CD14-positive monocyte (primary cell): ENCODE measurements at regions not wholly inside any gene's neighbourhood (a gene's known extent, or its start where the extent isn't known, plus 50 kb on each side); places are given as distances from the start of the nearest gene placed in this dataset.

Experiments used
- DNase-seq, 3 donors: peaks; one replicate each; pipeline ENCODE4 v3.0.0-alpha.2; 2011 to 2022
- H2AFZ ChIP-seq: 2 replicates; pipeline ENCODE4 v1.6.0; 2012; ENCODE audit warnings: mild to moderate bottlenecking, low read depth, low read length, inconsistent platforms; ENCODE audit not compliant: insufficient read depth, poor library complexity, severe bottlenecking
- H3K27ac ChIP-seq, 2 donors: 1 replicate in 1 of 2; 2 replicates in 1 of 2; pipeline ENCODE4 v1.5.1; 2012 to 2013; ENCODE audit warnings: low read length in 2 of 2, control low read depth in 1 of 2, inconsistent platforms in 1 of 2, low read depth in 1 of 2, mild to moderate bottlenecking in 1 of 2
- H3K27me3 ChIP-seq, 2 donors: one replicate each; pipeline versions ENCODE4 v1.6.0 to v1.6.1; 2011 to 2013; ENCODE audit warnings: low read length in 2 of 2; ENCODE audit not compliant: control insufficient read depth in 2 of 2, insufficient read depth in 2 of 2
- H3K36me3 ChIP-seq, 2 donors: replicated peaks in 1 of 2; 1 replicate in 1 of 2; 2 replicates in 1 of 2; pipeline versions ENCODE4 v1.5.1 to v1.6.1; 2012 to 2013; ENCODE audit warnings: low read length in 2 of 2, control low read depth in 1 of 2, inconsistent platforms in 1 of 2, mild to moderate bottlenecking in 1 of 2; ENCODE audit not compliant: insufficient read depth in 2 of 2, control insufficient read depth in 1 of 2
- H3K4me1 ChIP-seq, 2 donors: 1 replicate in 1 of 2; 2 replicates in 1 of 2; pipeline versions ENCODE4 v1.5.1 to v1.6.1; 2012 to 2013; ENCODE audit warnings: low read length in 2 of 2, control low read depth in 1 of 2, inconsistent platforms in 1 of 2, mild to moderate bottlenecking in 1 of 2, moderate library complexity in 1 of 2; ENCODE audit not compliant: insufficient read depth in 2 of 2, control insufficient read depth in 1 of 2
- H3K4me2 ChIP-seq: replicated peaks from 2 replicates; pipeline ENCODE3; 2012; ENCODE audit warnings: low read length, moderate library complexity, mild to moderate bottlenecking; ENCODE audit not compliant: poor library complexity, severe bottlenecking; ENCODE audit errors: extremely low read depth
- H3K4me3 ChIP-seq, 3 experiments: fragments of 200-600 bp in 1 of 3; sonication (generic) in 1 of 3; replicated peaks in 1 of 3; 1 replicate in 2 of 3; 2 replicates in 1 of 3; pipeline ENCODE4 v1.5.1; 2011 to 2013; ENCODE audit warnings: low read length in 3 of 3, mild to moderate bottlenecking in 3 of 3, control low read depth in 2 of 3, low read depth in 2 of 3, inconsistent platforms in 1 of 3, moderate library complexity in 1 of 3
- H3K79me2 ChIP-seq: 2 replicates; pipeline ENCODE4 v1.6.0; 2012; ENCODE audit warnings: mild to moderate bottlenecking, control low read depth, inconsistent platforms, low read length, moderate library complexity; ENCODE audit not compliant: insufficient read depth
- H3K9ac ChIP-seq: 2 replicates; pipeline ENCODE4 v1.6.0; 2017; ENCODE audit warnings: low read length, mild to moderate bottlenecking; ENCODE audit not compliant: insufficient read depth, poor library complexity, severe bottlenecking
- H3K9me3 ChIP-seq, 2 donors: replicated peaks in 1 of 2; 1 replicate in 1 of 2; 2 replicates in 1 of 2; pipeline versions ENCODE4 v1.5.1 to v1.6.1; 2012 to 2013; ENCODE audit warnings: low read length in 2 of 2, control low read depth in 1 of 2; ENCODE audit not compliant: control insufficient read depth in 1 of 2, insufficient read depth in 1 of 2
- H4K20me1 ChIP-seq: 2 replicates; pipeline ENCODE4 v1.6.0; 2012; ENCODE audit warnings: mild to moderate bottlenecking, low read length, control low read depth, moderate library complexity; ENCODE audit not compliant: insufficient read depth
- H3K27ac Mint-ChIP-seq, 7 donors: one replicate each; pipeline ENCODE4 v1.8.0; 2020; ENCODE audit warnings: mild to moderate bottlenecking in 7 of 7, mixed read lengths in 7 of 7, moderate library complexity in 6 of 7, inconsistent platforms in 2 of 7
- H3K27me3 Mint-ChIP-seq, 3 donors: one replicate each; pipeline ENCODE4 v1.8.0; 2021 to 2022; ENCODE audit warnings: low read depth in 3 of 3, mild to moderate bottlenecking in 3 of 3, mixed read lengths in 3 of 3, moderate library complexity in 3 of 3, inconsistent platforms in 1 of 3
- H3K36me3 Mint-ChIP-seq, 2 donors: one replicate each; pipeline ENCODE4 v1.8.0; 2020; ENCODE audit warnings: mixed read lengths in 2 of 2, inconsistent platforms in 1 of 2, mild to moderate bottlenecking in 1 of 2
- H3K4me1 Mint-ChIP-seq: one replicate; pipeline ENCODE4 v1.8.0; 2020; ENCODE audit warnings: mild to moderate bottlenecking, mixed read lengths
- H3K4me3 Mint-ChIP-seq, 2 donors: one replicate each; pipeline ENCODE4 v1.8.0; 2020; ENCODE audit warnings: mild to moderate bottlenecking in 2 of 2, mixed read lengths in 2 of 2, moderate library complexity in 1 of 2
- H3K9me3 Mint-ChIP-seq, 7 donors: one replicate each; pipeline ENCODE4 v1.8.0; 2020 to 2022; ENCODE audit warnings: mixed read lengths in 7 of 7, mild to moderate bottlenecking in 6 of 7, moderate library complexity in 6 of 7, inconsistent platforms in 2 of 7
- CTCF ChIP-seq: fragments of 200-600 bp; IDR thresholded peaks from one replicate; pipeline ENCODE4 v1.8.0; 2022; ENCODE audit warnings: antibody characterized with exemption, mild to moderate bottlenecking
- whole genome bisulfite sequencing: methylation state at CpG from one replicate; pipeline ENCODE4 v1.1.5; 2013; ENCODE audit warnings: missing lambda C conversion rate; ENCODE audit not compliant: insufficient coverage; 5-methylcytosine and 5-hydroxymethylcytosine counted together
- intact Hi-C, 2 donors: fragments of 100-400 bp; cut with micrococcal nuclease; formaldehyde crosslinking; loops; one replicate each; pipeline versions ENCODE4 v1.15.0 to v1.15.1; 2023

GRCh38 chr20:59469267-59470252, 134.8 kb upstream of the PHACTR3 start:
- intact Hi-C loops: no loop called here
- H3K9ac ChIP-seq: no peak overlapping the region
- Mint-ChIP-seq H3K4me1 (no peaks in the 10 kb centered on the region), H3K27me3 (peaks cover 13 to 18% (median 15%) of the 10 kb centered on the region in 3 donors), H3K4me3 (no peak overlapping the region), H3K36me3 (no peaks in the 10 kb centered on the region), H3K9me3 (peaks cover 0 to 4% (median 0%) of the 10 kb centered on the region in 7 donors), H3K27ac (peak overlapping the region in 1 of 7 donors; percentile 21)
- DNase-seq: no peak
- H3K27ac ChIP-seq: no peak overlapping the region
- H3K27me3 ChIP-seq: no peaks in the 10 kb centered on the region
- H3K9me3 ChIP-seq: no peaks in the 10 kb centered on the region
- no peak overlapping the region for H2AFZ ChIP-seq
- H3K4me1 ChIP-seq: no peaks in the 10 kb centered on the region
- no peak overlapping the region for H3K4me3 ChIP-seq
- H3K4me2 ChIP-seq: no peak overlapping the region
- TF ChIP-seq CTCF: no peak
- no peaks in the 10 kb centered on the region for H3K79me2 ChIP-seq
- no peaks in the 10 kb centered on the region for H3K36me3 ChIP-seq
- WGBS: 86% methylated on average over 29 of the region's 34 CpGs
- H4K20me1 ChIP-seq: no peaks in the 10 kb centered on the region

- Histone ChIP-seq H3K4me1 (no peaks in the 10 kb centered on the region), H3K9ac (no peak overlapping the region), H3K36me3 (no peaks in the 10 kb centered on the region), H3K79me2 (no peaks in the 10 kb centered on the region), H4K20me1 (no peaks in the 10 kb centered on the region), H2AFZ (no peak overlapping the region), H3K27me3 (no peaks in the 10 kb centered on the region), H3K27ac (no peak overlapping the region), H3K4me3 (no peak overlapping the region), H3K4me2 (no peak overlapping the region), H3K9me3 (no peaks in the 10 kb centered on the region)
- no peak overlapping the region for H3K4me3 Mint-ChIP-seq
- intact Hi-C loops: no loop called here
- peaks cover 0 to 4% (median 0%) of the 10 kb centered on the region in 7 donors for H3K9me3 Mint-ChIP-seq
- TF ChIP-seq CTCF: no peak
- peaks cover 13 to 22% (median 21%) of the 10 kb centered on the region in 3 donors for H3K27me3 Mint-ChIP-seq
- no peaks in the 10 kb centered on the region for H3K36me3 Mint-ChIP-seq
- no peaks in the 10 kb centered on the region for H3K4me1 Mint-ChIP-seq
- H3K27ac Mint-ChIP-seq: no peak overlapping the region
- DNase-seq: no peak
- WGBS: 97% methylated on average over 16 of the region's 20 CpGs
Measured at GRCh38 chr20:59470521-59470920, 133.8 kb upstream of the PHACTR3 start.
